ENCODE measurements at regions not wholly inside any gene's neighbourhood (a gene's known extent, or its start where the extent isn't known, plus 50 kb on each side); places are given as distances from the start of the nearest gene placed in this dataset.

DNA sequence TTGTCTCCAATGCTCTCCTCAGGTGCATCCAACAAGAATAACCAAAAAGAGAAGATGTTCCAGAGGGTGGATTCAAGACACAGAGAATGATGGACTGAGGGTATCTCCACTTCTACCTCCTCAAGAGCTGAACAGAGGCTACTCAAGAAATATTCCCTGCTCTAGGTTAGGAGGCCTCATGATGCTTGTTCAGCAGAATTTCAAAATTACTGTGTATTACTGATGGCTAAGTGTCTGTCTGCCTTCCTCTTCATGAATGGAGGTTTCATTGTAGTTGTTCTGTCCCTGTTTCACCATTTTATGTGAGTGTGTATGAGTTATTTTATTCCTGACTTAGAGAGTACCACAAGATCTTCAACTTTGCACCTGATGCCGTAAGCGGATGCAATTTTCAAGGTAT lies 76.8 kb downstream of the JRKL start:
- H3K27ac ChIP-seq (ENCODE audit: insufficient read depth, low read depth, low read length) = no peak overlapping the region
- no peaks in the 10 kb centered on the region for H3K9me3 ChIP-seq (replicated peaks; ENCODE audit: control insufficient read depth, insufficient read depth, low read length)
- H3K36me3 ChIP-seq (ENCODE audit: control insufficient read depth in 2 of 2, extremely low read depth in 1 of 2, insufficient read depth in 2 of 2, low read length in 2 of 2) = no peaks in the 10 kb centered on the region
- H3K4me2 ChIP-seq (ENCODE audit: insufficient read depth, low read length) = no peak overlapping the region
- H3K79me2 ChIP-seq (ENCODE audit: control insufficient read depth, insufficient read depth, low read length) = no peaks in the 10 kb centered on the region
- no peak for TF ChIP-seq FOS (IDR thresholded peaks at IDR 0.05; ENCODE audit: borderline replicate concordance, insufficient read depth, low read length)
- no peak for TF ChIP-seq MYC (IDR thresholded peaks at IDR 0.05; ENCODE audit: low read depth, low read length)
- TF ChIP-seq POLR2AphosphoS5 (IDR thresholded peaks at IDR 0.05; ENCODE audit: insufficient read depth, low read depth, low read length) = no peak
- TF ChIP-seq JUN (IDR thresholded peaks at IDR 0.05; ENCODE audit: borderline replicate concordance, insufficient read depth, insufficient read length, low read depth) = no peak
- TF ChIP-seq GATA2 (IDR thresholded peaks at IDR 0.05; ENCODE audit: insufficient read depth, insufficient read length, low read depth, low read length) = no peak
- TF ChIP-seq, protein P1, sequence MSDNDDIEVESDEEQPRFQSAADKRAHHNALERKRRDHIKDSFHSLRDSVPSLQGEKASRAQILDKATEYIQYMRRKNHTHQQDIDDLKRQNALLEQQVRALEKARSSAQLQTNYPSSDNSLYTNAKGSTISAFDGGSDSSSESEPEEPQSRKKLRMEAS (IDR thresholded peaks at IDR 0.05; ENCODE audit: insufficient read depth, insufficient read length) = no peak
- TF ChIP-seq, protein P2, sequence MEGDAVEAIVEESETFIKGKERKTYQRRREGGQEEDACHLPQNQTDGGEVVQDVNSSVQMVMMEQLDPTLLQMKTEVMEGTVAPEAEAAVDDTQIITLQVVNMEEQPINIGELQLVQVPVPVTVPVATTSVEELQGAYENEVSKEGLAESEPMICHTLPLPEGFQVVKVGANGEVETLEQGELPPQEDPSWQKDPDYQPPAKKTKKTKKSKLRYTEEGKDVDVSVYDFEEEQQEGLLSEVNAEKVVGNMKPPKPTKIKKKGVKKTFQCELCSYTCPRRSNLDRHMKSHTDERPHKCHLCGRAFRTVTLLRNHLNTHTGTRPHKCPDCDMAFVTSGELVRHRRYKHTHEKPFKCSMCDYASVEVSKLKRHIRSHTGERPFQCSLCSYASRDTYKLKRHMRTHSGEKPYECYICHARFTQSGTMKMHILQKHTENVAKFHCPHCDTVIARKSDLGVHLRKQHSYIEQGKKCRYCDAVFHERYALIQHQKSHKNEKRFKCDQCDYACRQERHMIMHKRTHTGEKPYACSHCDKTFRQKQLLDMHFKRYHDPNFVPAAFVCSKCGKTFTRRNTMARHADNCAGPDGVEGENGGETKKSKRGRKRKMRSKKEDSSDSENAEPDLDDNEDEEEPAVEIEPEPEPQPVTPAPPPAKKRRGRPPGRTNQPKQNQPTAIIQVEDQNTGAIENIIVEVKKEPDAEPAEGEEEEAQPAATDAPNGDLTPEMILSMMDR (IDR thresholded peaks at IDR 0.05; ENCODE audit: extremely low read depth in 1 of 2, insufficient read depth in 1 of 2, low read depth in 1 of 2, low read length in 2 of 2) = no peak
- TF ChIP-seq EZH2 (IDR thresholded peaks at IDR 0.05; ENCODE audit: borderline replicate concordance, low read depth, low read length, severe bottlenecking) = no peak
- no peak for TF ChIP-seq POLR2A (IDR thresholded peaks at IDR 0.05; ENCODE audit: low read depth, low read length)
- H3K4me1 ChIP-seq (ENCODE audit: control insufficient read depth, extremely low read depth, insufficient read depth, low read length) = peaks cover 3% of the 10 kb centered on the region
- H4K20me1 ChIP-seq (replicated peaks; ENCODE audit: control insufficient read depth, extremely low read depth, insufficient read depth, low read length) = no peaks in the 10 kb centered on the region
- ChIA-PET CTCF (interaction anchor here (1.2 to 4.5 kb wide), 2 partner anchors 18 to 330 kb away, joined by 4 to 23 read pairs; no protein-coding TSS in a partner anchor), POLR2A (no interaction called here)
- intact Hi-C loops (cut with micrococcal nuclease) = loop anchor here (10.0 kb wide), 1 partner anchor 1148 kb away; no protein-coding TSS in a partner anchor
- no peak for FAIRE-seq
- no peak overlapping the region for H3K9ac ChIP-seq (replicated peaks; ENCODE audit: extremely low read depth, insufficient read depth, low read length)
- no peaks in the 10 kb centered on the region for H3K9me1 ChIP-seq (replicated peaks; ENCODE audit: control insufficient read depth, extremely low read depth, insufficient read depth, low read length)
- no peak overlapping the region for H3K4me3 ChIP-seq (replicated peaks in 1 of 3; ENCODE audit: insufficient read depth in 1 of 3, low read depth in 1 of 3, low read length in 3 of 3)
- dilution Hi-C loops (cut with MboI; ENCODE audit: extremely low pct_ligation_motif_present, low sequenced_read_pairs) = no loop called here
- no peak for DNase-seq (ENCODE audit: low read depth, low spot score)
- H3K27me3 ChIP-seq (ENCODE audit: control insufficient read depth in 2 of 2, insufficient read depth in 2 of 2, low read length in 2 of 2) = no peaks in the 10 kb centered on the region
- BruUV-seq (replicated peaks) = no TSS peak
- no peak overlapping the region for H2AFZ ChIP-seq (ENCODE audit: low read depth, low read length)

Measured in endothelial cell of umbilical vein (primary cell).